Activated CD4-positive, alpha-beta memory T cell treated with anti-CD3 and anti-CD28 coated beads, Interleukin-2, amount 10 ng/mL, durations not matched to agents 7 days and 5 days (primary cell): ENCODE measurements at regions not wholly inside any gene's neighbourhood (a gene's known extent, or its start where the extent isn't known, plus 50 kb on each side); places are given as distances from the start of the nearest gene placed in this dataset.
"Not testable (repeated sequence)": the region's sequence is repeated elsewhere in the genome, so short reads cannot be mapped to it uniquely, and the experiment has no call there.

Experiments used
- CTCF ChIA-PET: fragments of 350-600 bp; sonication (Branson Sonifier 250); formaldehyde crosslinking; loops from one replicate; lab custom pipeline; 2021; ENCODE audit warnings: antibody characterized with exemption, inconsistent platforms; lab: Charles Lee
- POLR2A ChIA-PET: fragments of 350-600 bp; sonication (Branson Sonifier 250); formaldehyde crosslinking; loops from one replicate; lab custom pipeline; 2021; ENCODE audit warnings: antibody characterized with exemption; lab: Charles Lee
- DNase-seq: peaks from one replicate; pipeline ENCODE4 v3.0.0-alpha.2; 2020
- H3K27ac Mint-ChIP-seq: one replicate; pipeline ENCODE4 v1.8.0; 2021; ENCODE audit warnings: mild to moderate bottlenecking, mixed read lengths
- H3K27me3 Mint-ChIP-seq: one replicate; pipeline ENCODE4 v1.8.0; 2021; ENCODE audit warnings: mixed read lengths
- H3K36me3 Mint-ChIP-seq: one replicate; pipeline ENCODE4 v1.8.0; 2021; ENCODE audit warnings: low read depth, mixed read lengths
- H3K4me1 Mint-ChIP-seq: one replicate; pipeline ENCODE4 v1.8.0; 2021; ENCODE audit warnings: mixed read lengths
- H3K4me3 Mint-ChIP-seq: one replicate; pipeline ENCODE4 v1.8.0; 2021; ENCODE audit warnings: mild to moderate bottlenecking, mixed read lengths
- H3K9me3 Mint-ChIP-seq: one replicate; pipeline ENCODE4 v1.8.0; 2021; ENCODE audit warnings: mixed read lengths

DNA sequence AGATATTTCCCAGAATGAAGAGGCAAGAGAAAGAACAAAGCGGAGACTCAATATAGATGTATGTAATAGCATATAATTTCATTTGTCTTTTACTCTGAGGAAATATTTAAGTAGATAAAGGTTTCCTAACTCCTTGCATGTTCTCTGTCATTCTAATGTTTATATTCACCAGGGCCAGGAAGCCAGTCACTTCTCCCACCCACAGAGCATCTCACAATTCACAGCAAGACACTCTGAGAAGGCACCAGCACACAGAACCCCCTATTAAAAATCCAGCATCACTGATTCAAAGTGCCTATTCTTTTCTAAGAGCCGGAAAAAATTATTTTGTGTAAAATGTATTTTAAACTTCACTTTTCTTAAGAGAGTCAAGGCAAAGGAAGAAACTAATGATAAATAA, 927.1 kb downstream of the C4orf33 start:
- no peaks in the 10 kb centered on the region for H3K4me1 Mint-ChIP-seq

DNA sequence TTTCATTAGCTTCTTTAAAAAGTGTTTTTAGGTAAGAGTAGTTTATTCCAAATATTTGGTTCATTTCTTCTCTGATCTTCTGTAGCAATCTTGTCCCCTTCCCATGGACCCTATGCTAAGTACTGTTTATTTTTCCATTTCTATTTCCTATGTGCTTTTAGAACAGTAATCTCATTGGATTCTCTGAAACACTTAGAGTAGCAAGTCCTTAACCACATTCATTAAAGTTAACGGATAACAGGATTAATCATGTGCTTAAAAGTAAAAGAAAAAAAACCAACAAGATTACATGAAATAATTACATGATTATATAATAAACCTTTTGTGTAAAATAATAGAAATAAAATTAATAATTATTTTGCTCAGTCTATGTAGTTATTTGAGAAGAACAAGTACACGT, 929.7 kb downstream of the C4orf33 start:
- Mint-ChIP-seq H3K9me3 (peaks cover under 1% of the 10 kb centered on the region), H3K27ac (no peak overlapping the region), H3K27me3 (no peaks in the 10 kb centered on the region), H3K4me1 (no peaks in the 10 kb centered on the region), H3K4me3 (no peak overlapping the region), H3K36me3 (no peaks in the 10 kb centered on the region)
- ChIA-PET CTCF (no interaction called here), POLR2A (no interaction called here)
- DNase-seq = no peak

More for the DNA sequence above, 927.1 kb downstream of the C4orf33 start:
- Mint-ChIP-seq H3K27ac (no peak overlapping the region), H3K36me3 (no peaks in the 10 kb centered on the region), H3K4me3 (no peak overlapping the region), H3K9me3 (peaks cover 3% of the 10 kb centered on the region), H3K27me3 (no peaks in the 10 kb centered on the region)
- DNase-seq = no peak
- ChIA-PET CTCF (no interaction called here), POLR2A (no interaction called here)

DNA sequence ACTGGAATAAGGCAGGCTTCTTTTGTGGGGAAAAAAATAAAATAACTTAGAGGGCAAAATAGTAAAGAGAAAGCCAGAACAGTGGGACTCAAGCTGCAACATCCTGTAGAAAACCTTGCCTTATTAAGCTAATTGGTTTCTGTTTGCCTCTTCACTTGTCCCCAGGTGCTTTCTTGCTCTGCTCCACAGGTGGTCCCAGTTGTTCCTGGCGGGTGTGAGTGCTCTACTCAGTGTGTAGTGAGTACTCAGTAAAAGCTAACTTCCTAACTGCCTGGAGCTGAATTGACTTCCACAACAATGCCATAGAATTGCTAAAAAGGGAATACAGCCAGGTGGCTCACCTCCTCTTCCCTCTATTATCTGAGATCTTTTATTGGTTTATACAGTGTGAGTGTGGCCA, 930.2 kb downstream of the C4orf33 start:
- Mint-ChIP-seq H3K27ac (no peak overlapping the region), H3K4me1 (no peaks in the 10 kb centered on the region), H3K9me3 (no peaks in the 10 kb centered on the region), H3K27me3 (no peaks in the 10 kb centered on the region), H3K36me3 (no peaks in the 10 kb centered on the region), H3K4me3 (no peak overlapping the region)
- POLR2A ChIA-PET = no interaction called here
- no peak for DNase-seq
- CTCF ChIA-PET = no interaction called here

DNA sequence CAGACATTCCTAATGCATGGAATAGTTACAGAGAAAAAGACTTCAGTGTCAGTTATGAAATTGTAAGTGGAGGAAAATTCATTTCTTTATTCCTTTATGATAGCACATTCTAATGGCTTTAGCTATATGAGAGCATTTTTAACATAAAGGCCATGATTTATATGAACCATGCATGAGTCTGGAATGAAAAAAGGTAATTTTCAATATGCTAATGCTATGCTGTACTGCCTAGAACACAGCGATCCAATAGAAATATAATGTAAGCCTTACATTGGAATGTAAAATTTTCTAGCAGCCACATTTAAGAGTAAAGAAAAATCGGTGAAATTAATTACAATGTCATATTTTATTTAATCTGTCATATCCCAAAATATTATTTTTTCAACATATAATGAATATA, 932.0 kb downstream of the C4orf33 start:
- Mint-ChIP-seq H3K4me3 (no peak overlapping the region), H3K4me1 (no peaks in the 10 kb centered on the region), H3K27me3 (no peaks in the 10 kb centered on the region), H3K36me3 (no peaks in the 10 kb centered on the region), H3K9me3 (peaks cover 2% of the 10 kb centered on the region), H3K27ac (no peak overlapping the region)
- CTCF ChIA-PET = no interaction called here
- POLR2A ChIA-PET = no interaction called here
- no peak for DNase-seq

DNA sequence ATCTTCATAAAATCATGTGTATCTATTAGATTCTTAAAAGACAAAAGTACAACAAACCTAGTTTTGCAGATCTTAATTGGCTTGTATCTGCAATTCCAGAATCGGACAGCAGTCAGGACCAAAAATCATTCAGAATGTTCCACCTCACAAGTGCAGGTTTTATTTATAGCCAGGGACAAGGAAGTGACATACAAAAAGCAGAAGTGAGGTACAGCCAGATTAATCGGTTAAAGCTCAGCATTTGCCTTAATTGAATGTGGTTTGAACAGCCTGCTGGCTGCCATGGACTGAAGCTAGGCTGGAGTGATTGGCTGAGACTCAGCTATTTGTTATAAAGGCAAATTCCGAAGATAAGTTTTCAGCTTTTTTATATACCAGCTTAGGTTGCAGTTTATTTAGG, 932.6 kb downstream of the C4orf33 start:
- H3K27ac Mint-ChIP-seq = no peak overlapping the region
- no peak overlapping the region for H3K4me3 Mint-ChIP-seq
- POLR2A ChIA-PET = no interaction called here
- no peak for DNase-seq
- no peaks in the 10 kb centered on the region for H3K27me3 Mint-ChIP-seq
- no peaks in the 10 kb centered on the region for H3K4me1 Mint-ChIP-seq
- no peaks in the 10 kb centered on the region for H3K36me3 Mint-ChIP-seq
- CTCF ChIA-PET = no interaction called here
- H3K9me3 Mint-ChIP-seq = peaks cover 2% of the 10 kb centered on the region

DNA sequence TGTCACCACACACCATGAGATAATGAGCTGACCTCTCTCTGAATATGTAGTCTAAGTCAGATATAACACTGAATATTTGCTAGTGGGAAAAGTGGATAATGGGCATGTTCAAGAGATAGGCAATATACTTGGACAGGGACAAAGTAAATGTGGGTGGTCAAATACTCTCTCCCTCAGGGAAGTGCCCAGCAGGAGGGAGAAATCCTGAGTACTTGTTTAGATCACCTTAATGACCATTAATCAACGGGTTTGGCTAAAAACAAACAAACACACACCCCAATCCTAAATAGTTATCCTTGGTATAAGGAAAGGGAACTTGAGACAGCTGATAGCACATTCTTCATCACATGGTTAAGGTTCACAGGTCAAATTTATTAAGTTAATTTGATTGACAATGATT, 933.5 kb downstream of the C4orf33 start:
- Mint-ChIP-seq H3K4me3 (no peak overlapping the region), H3K27me3 (no peaks in the 10 kb centered on the region), H3K9me3 (peaks cover 2% of the 10 kb centered on the region), H3K27ac (no peak overlapping the region), H3K4me1 (no peaks in the 10 kb centered on the region), H3K36me3 (no peaks in the 10 kb centered on the region)
- DNase-seq = no peak
- ChIA-PET POLR2A (no interaction called here), CTCF (no interaction called here)

DNA sequence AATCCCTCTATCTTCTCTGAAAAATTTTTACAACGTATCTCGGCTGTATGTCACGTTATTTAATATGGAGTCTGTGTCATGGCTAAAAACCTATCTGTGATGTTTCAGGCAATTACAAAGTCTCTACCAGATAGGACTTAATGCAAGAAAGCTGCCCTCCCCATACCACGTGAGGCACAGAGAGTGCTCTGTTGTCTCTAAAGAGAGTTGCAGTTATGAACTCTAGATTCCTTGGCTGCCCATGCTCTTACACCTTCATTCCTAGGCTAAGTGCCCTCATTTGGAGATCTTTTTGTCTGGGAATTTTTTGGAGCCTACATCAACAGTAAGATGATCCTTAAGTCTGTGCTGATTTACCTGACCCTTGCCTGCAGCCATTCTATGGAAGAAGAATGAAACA, 935.9 kb downstream of the C4orf33 start:
- H3K27ac Mint-ChIP-seq = no peak overlapping the region
- no peak for DNase-seq
- H3K4me3 Mint-ChIP-seq = no peak overlapping the region
- no peaks in the 10 kb centered on the region for H3K4me1 Mint-ChIP-seq
- H3K36me3 Mint-ChIP-seq = no peaks in the 10 kb centered on the region
- POLR2A ChIA-PET = no interaction called here
- no peaks in the 10 kb centered on the region for H3K27me3 Mint-ChIP-seq
- CTCF ChIA-PET = no interaction called here
- peaks cover 2% of the 10 kb centered on the region for H3K9me3 Mint-ChIP-seq

DNA sequence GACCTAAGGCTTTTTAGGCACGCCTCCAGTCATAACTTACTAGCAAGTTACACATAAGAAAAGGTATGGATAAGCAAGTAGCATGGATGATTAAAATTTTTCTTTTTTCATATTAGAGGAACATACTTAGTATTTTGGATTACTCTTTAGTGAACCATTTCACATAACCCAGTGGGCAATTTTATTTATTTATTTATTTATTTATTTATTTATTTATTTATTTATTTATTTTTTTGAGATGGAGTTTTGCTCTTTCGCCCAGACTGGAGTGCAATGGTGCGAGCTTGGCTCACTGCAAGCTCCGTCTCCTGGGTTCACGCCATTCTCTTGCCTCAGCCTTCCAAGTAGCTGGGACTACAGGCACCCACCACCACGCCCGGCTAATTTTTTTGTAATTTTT, 937.7 kb downstream of the C4orf33 start:
- H3K36me3 Mint-ChIP-seq, H3K27ac Mint-ChIP-seq, POLR2A ChIA-PET, H3K27me3 Mint-ChIP-seq, H3K4me3 Mint-ChIP-seq, H3K4me1 Mint-ChIP-seq, CTCF ChIA-PET, DNase-seq, H3K9me3 Mint-ChIP-seq: not testable (repeated sequence)

DNA sequence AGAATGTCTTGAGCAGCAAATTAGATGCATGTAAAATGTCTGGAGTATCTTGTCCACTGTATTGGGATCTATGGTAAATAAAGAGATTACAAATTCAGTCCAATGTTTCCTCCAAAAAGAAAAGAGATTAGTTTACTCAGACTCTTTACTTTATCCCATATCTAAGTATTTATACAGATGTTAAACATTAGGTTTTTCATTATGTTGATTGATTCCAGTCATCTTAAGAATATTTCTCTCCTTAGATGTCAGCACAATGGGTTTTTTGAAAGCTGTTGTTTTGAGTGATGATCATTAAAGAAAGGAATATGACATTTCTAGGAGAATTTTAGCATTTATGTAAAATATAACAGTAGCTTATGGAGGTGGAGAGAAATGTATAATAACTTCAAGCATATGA, 938.9 kb downstream of the C4orf33 start:
- H3K27ac Mint-ChIP-seq = no peak overlapping the region
- no peaks in the 10 kb centered on the region for H3K4me1 Mint-ChIP-seq
- CTCF ChIA-PET = no interaction called here
- H3K9me3 Mint-ChIP-seq = peaks cover 8% of the 10 kb centered on the region
- POLR2A ChIA-PET = no interaction called here
- no peak for DNase-seq
- no peaks in the 10 kb centered on the region for H3K27me3 Mint-ChIP-seq
- H3K36me3 Mint-ChIP-seq = no peaks in the 10 kb centered on the region
- no peak overlapping the region for H3K4me3 Mint-ChIP-seq

DNA sequence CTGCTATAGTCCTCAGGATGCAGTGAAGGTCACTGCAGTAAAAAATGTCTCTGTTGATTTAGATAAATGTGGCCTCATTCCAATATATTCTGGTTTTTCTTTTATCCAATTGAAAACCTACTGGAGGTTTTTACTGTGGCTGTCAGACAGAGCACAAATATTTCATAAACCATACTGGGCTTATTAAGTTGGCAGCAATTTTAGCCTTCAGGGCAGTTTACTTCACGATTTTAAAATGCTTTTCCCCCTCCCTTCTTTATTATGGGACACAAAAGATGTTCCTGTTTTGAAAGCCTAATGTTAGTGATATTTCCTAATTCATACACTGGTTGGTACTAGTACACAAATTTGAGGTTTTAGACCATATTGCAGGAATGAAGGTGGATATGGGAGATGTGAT, 939.4 kb downstream of the C4orf33 start:
- H3K27ac Mint-ChIP-seq = no peak overlapping the region
- ChIA-PET CTCF (no interaction called here), POLR2A (no interaction called here)
- no peaks in the 10 kb centered on the region for H3K27me3 Mint-ChIP-seq
- H3K4me1 Mint-ChIP-seq = no peaks in the 10 kb centered on the region
- no peak overlapping the region for H3K4me3 Mint-ChIP-seq
- peaks cover 8% of the 10 kb centered on the region for H3K9me3 Mint-ChIP-seq
- DNase-seq = no peak
- H3K36me3 Mint-ChIP-seq = no peaks in the 10 kb centered on the region

DNA sequence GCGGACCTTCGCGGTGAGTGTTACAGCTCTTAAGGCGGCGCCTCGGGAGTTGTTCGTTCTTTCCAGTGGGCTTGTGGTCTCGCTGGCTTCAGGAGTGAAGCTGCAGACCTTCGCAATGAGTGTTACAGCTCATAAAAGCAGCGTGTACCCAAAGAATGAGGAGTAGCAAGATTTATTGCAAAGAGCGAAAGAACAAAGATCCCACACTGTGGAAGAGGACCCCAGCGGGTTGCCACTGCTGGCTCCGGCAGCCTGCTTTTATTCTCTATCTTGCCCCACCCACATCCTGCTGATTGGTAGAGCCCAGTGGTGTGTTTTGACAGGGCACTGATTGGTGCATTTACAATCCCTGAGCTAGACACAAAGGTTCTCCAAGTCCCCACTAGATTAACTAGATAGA, 941.9 kb downstream of the C4orf33 start:
- H3K27me3 Mint-ChIP-seq, H3K36me3 Mint-ChIP-seq, H3K4me1 Mint-ChIP-seq, POLR2A ChIA-PET, H3K27ac Mint-ChIP-seq, DNase-seq, H3K9me3 Mint-ChIP-seq, CTCF ChIA-PET, H3K4me3 Mint-ChIP-seq: not testable (repeated sequence)

DNA sequence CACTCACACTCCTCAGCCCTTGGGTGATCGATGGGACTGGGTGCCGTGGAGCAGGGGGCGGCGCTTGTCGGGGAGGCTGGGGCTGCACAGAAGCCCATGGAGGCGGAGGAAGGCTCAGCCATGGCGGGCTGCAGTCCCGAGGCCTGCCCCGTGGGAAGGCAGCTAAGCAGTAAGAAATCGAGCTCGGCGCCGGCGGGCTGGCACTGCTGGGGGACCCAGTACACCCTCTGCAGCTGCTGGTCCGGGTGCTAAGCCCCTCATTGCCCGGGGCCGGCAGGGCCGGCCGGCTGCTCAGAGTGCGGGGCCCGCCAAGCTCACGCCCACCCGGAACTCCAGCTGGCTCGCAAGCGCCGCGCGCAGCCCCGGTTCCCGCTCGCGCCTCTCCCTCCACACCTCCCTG, 942.6 kb downstream of the C4orf33 start:
- H3K27ac Mint-ChIP-seq, DNase-seq, H3K9me3 Mint-ChIP-seq, H3K4me1 Mint-ChIP-seq, H3K4me3 Mint-ChIP-seq, H3K36me3 Mint-ChIP-seq, CTCF ChIA-PET, H3K27me3 Mint-ChIP-seq: not testable (repeated sequence)
- POLR2A ChIA-PET = interaction anchor here (0.5 kb wide), 1 partner anchor 62 kb away, joined by 3 read pairs; no protein-coding TSS in a partner anchor

DNA sequence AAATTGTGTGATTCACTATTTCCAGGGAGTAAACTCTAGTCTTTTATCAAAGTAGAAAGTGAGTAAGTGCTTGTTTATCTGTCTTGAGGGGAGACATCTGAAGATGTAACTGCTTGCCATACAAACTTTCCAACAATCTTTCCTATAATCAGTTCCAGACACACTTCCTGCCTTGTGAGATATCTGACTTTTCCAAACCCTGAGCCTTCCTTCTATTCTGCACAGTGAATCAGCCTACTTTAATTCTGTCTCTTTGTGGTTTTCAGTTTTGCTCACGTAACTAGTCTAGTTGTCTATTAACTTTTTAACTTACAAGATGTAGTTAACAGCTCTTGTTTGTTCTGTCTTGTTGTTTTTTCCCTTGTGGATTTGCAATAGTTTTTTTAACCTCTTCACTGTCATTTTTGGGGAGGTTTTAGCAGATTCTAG, 947.8 kb downstream of the C4orf33 start:
- no peak for DNase-seq
- H3K27me3 Mint-ChIP-seq = no peaks in the 10 kb centered on the region
- no peak overlapping the region for H3K4me3 Mint-ChIP-seq
- H3K4me1 Mint-ChIP-seq = no peaks in the 10 kb centered on the region
- peaks cover 2% of the 10 kb centered on the region for H3K9me3 Mint-ChIP-seq
- no peaks in the 10 kb centered on the region for H3K36me3 Mint-ChIP-seq
- no peak overlapping the region for H3K27ac Mint-ChIP-seq
- ChIA-PET POLR2A (no interaction called here), CTCF (no interaction called here)

DNA sequence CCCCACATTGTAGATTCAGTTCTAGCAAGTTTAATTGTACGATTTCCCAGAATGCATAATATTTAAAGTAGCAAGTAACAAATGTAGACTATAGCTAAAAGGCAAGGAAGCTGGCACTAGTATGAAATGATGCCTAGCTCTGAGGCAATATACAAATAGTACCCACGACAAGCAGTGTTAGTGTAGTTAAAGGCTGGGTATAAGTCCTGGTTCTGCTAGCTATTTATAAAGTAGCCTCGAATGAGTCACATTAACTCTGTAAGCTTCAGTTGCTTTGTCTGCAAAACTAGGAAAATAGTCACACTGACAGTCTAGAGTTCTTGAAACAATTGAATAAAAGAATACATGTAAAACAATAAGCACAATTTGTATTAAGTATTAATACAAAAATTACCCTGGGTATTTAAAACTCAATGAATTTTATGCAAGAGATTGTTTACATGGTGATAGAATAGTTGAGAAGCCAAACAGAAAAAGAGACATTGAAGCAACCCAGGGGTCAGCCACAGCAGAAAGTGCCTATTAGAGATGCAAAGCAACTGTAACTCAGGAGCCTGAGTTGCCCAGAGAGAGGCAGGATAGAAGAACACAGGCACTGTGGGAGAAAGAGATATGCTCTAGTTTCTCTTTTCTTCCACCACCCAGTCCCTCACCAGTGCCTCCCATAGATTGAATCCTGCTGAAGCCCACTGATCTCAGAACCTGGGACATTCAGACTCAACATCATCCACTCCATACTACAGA, 949.0 kb downstream of the C4orf33 start:
- ChIA-PET POLR2A (no interaction called here), CTCF (no interaction called here)
- H3K27ac Mint-ChIP-seq = no peak overlapping the region
- H3K4me1 Mint-ChIP-seq = no peaks in the 10 kb centered on the region
- no peaks in the 10 kb centered on the region for H3K27me3 Mint-ChIP-seq
- no peak for DNase-seq
- no peaks in the 10 kb centered on the region for H3K9me3 Mint-ChIP-seq
- no peaks in the 10 kb centered on the region for H3K36me3 Mint-ChIP-seq
- H3K4me3 Mint-ChIP-seq = no peak overlapping the region
